ENCODE measurements at regions not wholly inside any gene's neighbourhood (a gene's known extent, or its start where the extent isn't known, plus 50 kb on each side); places are given as distances from the start of the nearest gene placed in this dataset.

GRCh38 chr1:5745800-5746610, 246.2 kb downstream of the NPHP4 start:
- Histone ChIP-seq H3K4me3 (no peak overlapping the region), H4K20me1 (replicated peaks; ENCODE audit: insufficient read depth) (no peaks in the 10 kb centered on the region), H3K4me1 (ENCODE audit: insufficient read depth) (no peaks in the 10 kb centered on the region), H3K27ac (ENCODE audit: low read depth) (no peak overlapping the region), H3K4me2 (no peak overlapping the region), H3F3A (replicated peaks; ENCODE audit: low read depth) (no peaks in the 10 kb centered on the region), H3K9me2 (ENCODE audit: insufficient read depth) (no peaks in the 10 kb centered on the region), H2AFZ (no peak overlapping the region), H3K36me3 (ENCODE audit: insufficient read depth) (no peaks in the 10 kb centered on the region; the same call in 1 of the 2 replicates), H3K79me2 (replicated peaks; ENCODE audit: insufficient read depth) (no peaks in the 10 kb centered on the region), H3K27me3 (ENCODE audit: insufficient read depth) (no peaks in the 10 kb centered on the region)
- peak; percentile 62 to 65 for TF ChIP-seq CTCF (conservative IDR thresholded peaks at IDR 0.05; ENCODE audit: low read depth in 2 of 2)
- 0 out of 2 replicates have a peak, but pooled peaks have one; percentile 33 for TF ChIP-seq CREB1 (CRISPR knock-in tag; IDR thresholded peaks at IDR 0.05; ENCODE audit: low read depth)
- TF ChIP-seq POLR2AphosphoS5 (IDR thresholded peaks at IDR 0.05; ENCODE audit: low read depth): no peak
- peak; percentile 43 for DNase-seq (ENCODE audit: low spot score)
- H3K27me3 Mint-ChIP-seq (ENCODE audit: insufficient read depth, low read depth, poor library complexity): peaks cover 15% of the 10 kb centered on the region
- peaks cover 30% of the 10 kb centered on the region for H3K4me1 Mint-ChIP-seq
- peaks cover 6% of the 10 kb centered on the region for H3K9me3 Mint-ChIP-seq
- ATAC-seq: peak; percentile 95
- no peak overlapping the region for H3K4me3 Mint-ChIP-seq
- peaks cover 5% of the 10 kb centered on the region; the same call in 2 of the 3 replicates for H3K36me3 Mint-ChIP-seq (ENCODE audit: low read depth)
- no peak overlapping the region for H3K27ac Mint-ChIP-seq

- H4K20me1 ChIP-seq (replicated peaks; ENCODE audit: insufficient read depth): no peaks in the 10 kb centered on the region
- H3K79me2 ChIP-seq (replicated peaks; ENCODE audit: insufficient read depth): no peaks in the 10 kb centered on the region
- H3K36me3 Mint-ChIP-seq (ENCODE audit: low read depth): peaks cover 5% of the 10 kb centered on the region; the same call in 2 of the 3 replicates
- no peak overlapping the region for H3K4me2 ChIP-seq
- peaks cover 25% of the 10 kb centered on the region for H3K4me1 Mint-ChIP-seq
- peaks cover 15% of the 10 kb centered on the region for H3K27me3 Mint-ChIP-seq (ENCODE audit: insufficient read depth, low read depth, poor library complexity)
- H3K4me3 ChIP-seq: no peak overlapping the region
- ATAC-seq (no peak), DNase-seq (ENCODE audit: low spot score) (no peak)
- no peak overlapping the region for H3K27ac Mint-ChIP-seq
- H3F3A ChIP-seq (replicated peaks; ENCODE audit: low read depth): no peaks in the 10 kb centered on the region
- H3K36me3 ChIP-seq (ENCODE audit: insufficient read depth): no peaks in the 10 kb centered on the region; the same call in 1 of the 2 replicates
- peaks cover 6% of the 10 kb centered on the region for H3K9me3 Mint-ChIP-seq
- no peaks in the 10 kb centered on the region for H3K4me1 ChIP-seq (ENCODE audit: insufficient read depth)
- no peak overlapping the region for H3K4me3 Mint-ChIP-seq
- no peaks in the 10 kb centered on the region for H3K27me3 ChIP-seq (ENCODE audit: insufficient read depth)
- H3K9me2 ChIP-seq (ENCODE audit: insufficient read depth): no peaks in the 10 kb centered on the region
- no peak overlapping the region for H3K27ac ChIP-seq (ENCODE audit: low read depth)
- H2AFZ ChIP-seq: no peak overlapping the region
- TF ChIP-seq ETS1 (IDR thresholded peaks at IDR 0.05) (no peak), EZH2 (IDR thresholded peaks at IDR 0.05; ENCODE audit: low read depth, unreplicated experiment) (no peak), CTCF (conservative IDR thresholded peaks at IDR 0.05; ENCODE audit: low read depth in 2 of 2) (no peak), JUNB (IDR thresholded peaks at IDR 0.05; ENCODE audit: unreplicated experiment) (no peak), CREB1 (CRISPR knock-in tag; IDR thresholded peaks at IDR 0.05; ENCODE audit: low read depth) (no peak), REST (IDR thresholded peaks at IDR 0.05; ENCODE audit: unreplicated experiment) (no peak), ZNF114 (CRISPR knock-in tag; IDR thresholded peaks at IDR 0.05) (no peak), STAT1 (IDR thresholded peaks at IDR 0.05; ENCODE audit: unreplicated experiment) (no peak), EZH2phosphoT487 (IDR thresholded peaks at IDR 0.05; ENCODE audit: unreplicated experiment) (no peak)
Observed at GRCh38 chr1:5744911-5745799, 247.1 kb downstream of the NPHP4 start.
